OCI-LY3 (cell line): ENCODE measurements at regions not wholly inside any gene's neighbourhood (a gene's known extent, or its start where the extent isn't known, plus 50 kb on each side); places are given as distances from the start of the nearest gene placed in this dataset.

Source experiments
- CTCF ChIP-seq: fragments of 200-600, 300-600 bp; sonication (generic); IDR thresholded peaks from 2 replicates; pipeline ENCODE4 v1.5.1; 2014; ENCODE audit warnings: antibody characterized with exemption, low read length, low read depth
- EZH2phosphoT487 ChIP-seq: fragments of 200-600 bp; shearing (Covaris generic); IDR thresholded peaks from 2 replicates; pipeline ENCODE4 v1.6.1; 2018; ENCODE audit warnings: antibody characterized with exemption, mixed run types, low read depth

- no peak for TF ChIP-seq CTCF
- TF ChIP-seq EZH2phosphoT487, result no peak
These were observed 644.2 kb upstream of the GJE1 start for GRCh38 chr6:141488488-141488887.
